ENCODE measurements at regions not wholly inside any gene's neighbourhood (a gene's known extent, or its start where the extent isn't known, plus 50 kb on each side); places are given as distances from the start of the nearest gene placed in this dataset.
A peak's percentile ranks its signal among the peaks of the same experiment; 100 is the strongest.
"Not testable (repeated sequence)": the region's sequence is repeated elsewhere in the genome, so short reads cannot be mapped to it uniquely, and the experiment has no call there.

DNA sequence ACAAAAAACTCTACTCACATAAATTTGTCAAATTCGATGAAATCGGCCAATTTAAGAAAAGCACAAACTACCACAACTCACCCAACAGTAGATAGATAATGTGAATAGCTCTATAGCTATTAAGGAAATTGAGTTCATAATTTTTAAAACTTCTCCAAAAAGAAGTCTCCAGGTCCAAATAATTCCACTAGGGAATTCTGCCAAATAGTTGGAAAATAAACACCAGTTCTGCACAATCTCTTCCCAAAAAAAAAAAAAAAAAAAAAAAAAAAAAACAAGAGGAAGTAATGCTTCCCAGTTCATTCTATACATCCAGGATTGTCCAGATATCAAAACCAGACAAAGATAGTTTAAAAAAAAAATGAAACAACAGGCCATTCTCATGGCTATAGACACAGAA lies 164.2 kb downstream of the POLR2M start:
- ATAC-seq, result no peak
- intact Hi-C loops (cut with DNase I), result no loop called here
- no peak for DNase-seq

DNA sequence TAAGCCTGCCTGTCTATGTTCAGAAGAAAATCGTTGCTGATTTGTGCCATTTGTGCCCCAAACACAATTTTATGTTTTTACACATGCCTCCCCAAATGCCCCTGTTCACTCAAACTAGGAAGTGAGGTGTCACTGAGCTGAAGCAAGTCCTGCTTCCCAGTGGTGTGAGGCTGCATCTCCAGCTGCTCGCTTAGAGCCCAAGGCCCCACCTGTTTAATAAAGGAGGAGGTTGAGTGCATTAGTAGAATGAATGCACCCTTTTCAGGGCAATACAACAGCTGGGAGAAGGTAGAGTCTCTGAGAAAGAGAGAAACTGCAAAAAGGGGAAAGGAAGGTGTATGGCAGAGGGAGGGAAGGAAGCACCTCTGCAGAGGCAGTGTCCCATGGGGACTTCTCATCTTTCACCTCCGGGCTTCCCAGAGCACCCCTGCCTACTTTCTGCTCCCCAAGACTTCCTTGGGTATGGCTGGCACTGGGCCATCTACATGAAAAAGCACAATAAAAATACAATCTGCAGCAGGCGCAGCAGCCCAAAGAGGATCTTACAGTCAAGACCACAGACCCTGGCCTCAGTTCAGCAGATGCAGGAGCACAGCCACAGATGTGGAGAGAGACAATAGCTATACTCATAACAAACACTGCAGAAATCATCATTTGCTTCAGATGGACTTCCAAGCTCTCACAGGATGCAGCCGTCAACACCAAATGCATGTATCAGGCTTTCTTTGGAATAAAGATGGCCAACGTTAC lies 165.9 kb downstream of the POLR2M start:
- DNase-seq (no peak), ATAC-seq (no peak)
- intact Hi-C loops (cut with DNase I), result no loop called here

DNA sequence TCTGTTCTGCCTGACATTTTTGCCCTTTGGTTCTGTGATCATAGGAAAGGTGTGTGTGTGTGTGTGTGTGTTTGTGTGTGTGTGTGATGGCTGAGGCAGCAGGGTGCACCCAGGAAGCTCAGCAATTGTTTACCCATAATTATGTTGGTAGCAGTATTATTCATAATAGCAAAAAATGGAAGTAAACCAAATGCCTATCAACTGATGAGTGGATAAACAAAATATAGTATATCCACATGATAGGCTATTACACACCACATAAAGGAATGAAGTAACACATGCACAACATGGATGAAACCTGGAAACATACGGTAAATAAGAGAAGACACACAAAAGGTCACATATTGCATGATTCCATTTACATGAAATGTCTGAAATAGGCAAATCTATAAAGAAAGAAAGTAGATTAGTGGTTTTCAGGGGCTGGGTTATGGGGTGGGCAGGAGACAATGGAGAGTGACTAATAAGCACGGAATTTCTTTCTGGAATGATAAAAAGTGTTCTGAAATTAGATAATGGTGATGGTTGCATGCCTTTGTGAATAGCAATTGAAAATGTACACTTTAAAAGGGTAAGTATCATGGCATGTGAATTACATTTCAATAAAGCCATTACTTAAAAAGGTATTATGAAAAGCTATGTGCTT lies 167.2 kb downstream of the POLR2M start:
- ATAC-seq (no peak), DNase-seq (no peak)
- intact Hi-C loops (cut with DNase I), result no loop called here

DNA sequence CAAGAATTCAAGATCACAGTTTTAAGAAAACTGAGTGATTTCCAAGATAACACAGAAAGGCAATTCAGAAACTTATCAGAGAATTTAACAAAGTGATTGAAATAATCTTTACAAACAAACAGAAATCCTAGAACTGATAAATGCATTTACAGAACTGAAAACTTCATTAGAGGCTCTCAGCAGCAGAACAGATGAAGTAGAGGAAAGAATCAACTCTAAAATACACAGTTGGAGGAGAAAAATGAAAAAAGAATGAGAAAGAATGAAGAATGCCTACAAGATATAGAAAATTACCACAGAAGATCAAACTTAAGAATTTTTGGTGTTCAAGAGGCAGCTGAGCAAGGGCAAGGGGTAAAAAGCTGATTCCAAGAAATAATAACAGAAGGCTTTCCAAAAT lies 168.8 kb downstream of the POLR2M start:
- DNase-seq (no peak), ATAC-seq (no peak)
- intact Hi-C loops (cut with DNase I), result no loop called here

DNA sequence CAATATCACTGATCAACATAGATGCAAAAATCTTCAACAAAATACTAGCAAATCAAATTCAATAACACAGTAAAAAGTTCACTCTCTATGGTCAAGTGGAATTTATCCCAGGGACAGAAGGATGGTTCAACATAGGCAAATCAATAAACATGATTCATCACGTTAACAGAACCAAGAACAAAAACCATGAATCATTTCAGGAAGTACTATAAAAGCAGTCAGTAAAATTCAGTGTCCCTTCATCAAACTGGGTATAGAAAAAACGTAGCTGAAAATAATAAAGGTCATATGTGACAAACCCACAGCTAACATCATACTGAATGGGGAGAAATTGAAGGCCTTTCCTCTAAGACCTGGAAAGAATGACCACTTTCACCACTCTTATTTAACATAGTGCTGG lies 172.1 kb downstream of the POLR2M start:
- ATAC-seq (no peak), DNase-seq (no peak)
- intact Hi-C loops (cut with DNase I), result no loop called here

DNA sequence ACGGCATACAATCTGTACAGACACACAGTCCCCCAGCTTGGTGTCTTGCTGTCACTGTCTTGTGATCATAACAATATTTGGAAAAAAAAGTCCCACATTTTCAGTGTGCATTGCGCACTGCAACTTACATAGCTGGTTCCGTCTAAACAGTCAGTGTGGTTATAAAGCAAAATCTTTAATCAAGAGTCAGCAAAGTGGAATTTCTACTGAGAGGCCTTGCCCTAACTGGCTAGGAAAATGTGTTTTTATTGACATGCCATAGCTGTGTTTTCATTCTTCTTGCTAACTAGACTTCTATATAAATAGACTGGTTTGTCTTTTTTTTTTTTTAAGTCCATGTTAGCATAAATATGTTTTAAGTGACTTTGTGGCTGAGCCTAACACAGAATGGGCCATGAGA lies 174.8 kb downstream of the POLR2M start:
- ATAC-seq, result no peak
- intact Hi-C loops (cut with DNase I), result no loop called here
- no peak for DNase-seq

DNA sequence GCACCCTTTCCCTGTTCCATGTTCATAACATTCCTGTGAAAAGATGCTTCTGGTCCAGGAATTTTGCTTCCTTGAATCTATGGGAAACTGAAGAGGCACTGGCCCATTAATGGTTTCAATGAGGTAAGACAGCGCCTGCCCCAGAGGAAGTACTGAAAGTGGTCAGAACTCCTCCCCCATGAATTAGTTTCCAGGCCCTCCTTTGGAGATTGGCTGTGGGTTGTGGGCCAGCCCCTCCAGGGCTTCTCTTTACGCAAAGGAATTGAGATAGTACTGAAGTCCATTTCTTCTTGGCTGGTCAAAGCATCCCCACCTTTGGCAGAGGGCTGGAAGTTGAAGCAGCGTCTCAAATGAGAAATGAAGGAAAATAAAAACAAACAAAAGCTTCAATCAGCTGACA lies 175.5 kb downstream of the POLR2M start:
- DNase-seq (no peak), ATAC-seq (no peak)
- intact Hi-C loops (cut with DNase I), result no loop called here

DNA sequence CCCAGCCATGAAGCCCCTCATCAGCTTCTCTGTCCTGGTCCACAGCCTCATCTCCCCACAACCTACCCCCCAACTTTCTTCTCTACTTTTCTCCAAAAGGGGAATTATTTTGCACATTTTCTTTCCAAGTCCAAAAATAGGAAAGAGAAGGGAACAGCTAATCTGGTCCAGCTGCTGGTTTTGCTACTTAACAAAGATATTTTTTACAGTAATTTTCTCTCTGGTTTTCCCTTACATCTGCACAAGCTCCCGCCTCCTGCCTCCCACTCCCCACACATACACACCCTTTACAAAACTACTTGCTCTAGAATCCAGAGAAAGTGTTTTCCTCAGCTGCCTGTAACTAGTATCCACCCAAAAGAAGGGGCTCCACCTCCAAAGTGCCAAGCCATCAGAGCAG lies 177.2 kb downstream of the POLR2M start:
- intact Hi-C loops (cut with DNase I), result no loop called here
- ATAC-seq (no peak), DNase-seq (no peak)

DNA sequence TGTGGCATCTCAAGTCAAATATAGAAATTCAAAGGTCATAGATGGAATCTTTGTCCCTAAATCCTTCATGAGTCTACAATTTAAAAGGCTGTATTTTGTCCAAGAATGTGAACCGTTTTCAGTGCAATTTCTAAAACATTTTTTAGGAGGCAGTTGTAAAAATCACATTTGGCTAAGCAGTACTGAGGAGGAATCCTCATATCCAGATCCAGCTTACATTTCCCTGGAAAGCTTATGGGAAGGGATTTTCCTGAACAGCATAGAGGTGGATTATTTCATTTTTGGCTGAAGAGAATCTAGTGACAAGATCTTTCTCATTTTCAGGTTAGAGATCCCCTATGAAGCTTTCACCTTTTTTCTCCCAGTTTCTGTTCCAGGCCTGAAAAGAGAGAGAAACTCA lies 178.4 kb downstream of the POLR2M start:
- no peak for DNase-seq
- intact Hi-C loops (cut with DNase I), result no loop called here
- ATAC-seq, result no peak

DNA sequence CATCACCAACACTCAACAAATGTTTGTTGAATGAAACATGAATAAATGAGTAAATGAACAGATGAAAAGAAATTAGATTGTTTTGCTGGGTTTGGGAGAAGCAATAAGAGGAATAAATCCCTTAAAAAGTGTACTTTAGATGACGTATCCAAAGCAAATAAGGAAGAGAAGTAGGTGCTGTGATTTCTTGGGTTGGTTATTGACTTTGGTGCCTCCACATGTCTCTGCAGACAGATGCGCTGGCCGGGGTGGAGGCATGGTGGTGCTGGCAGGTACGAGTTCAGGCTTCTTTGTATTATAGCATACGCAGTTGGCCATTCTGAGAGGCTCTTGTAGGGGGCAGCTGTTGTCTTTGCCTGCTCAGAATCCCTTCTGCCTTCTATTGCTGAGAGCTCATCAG lies 178.9 kb downstream of the POLR2M start:
- ATAC-seq, result no peak
- DNase-seq, result no peak
- intact Hi-C loops (cut with DNase I), result no loop called here

DNA sequence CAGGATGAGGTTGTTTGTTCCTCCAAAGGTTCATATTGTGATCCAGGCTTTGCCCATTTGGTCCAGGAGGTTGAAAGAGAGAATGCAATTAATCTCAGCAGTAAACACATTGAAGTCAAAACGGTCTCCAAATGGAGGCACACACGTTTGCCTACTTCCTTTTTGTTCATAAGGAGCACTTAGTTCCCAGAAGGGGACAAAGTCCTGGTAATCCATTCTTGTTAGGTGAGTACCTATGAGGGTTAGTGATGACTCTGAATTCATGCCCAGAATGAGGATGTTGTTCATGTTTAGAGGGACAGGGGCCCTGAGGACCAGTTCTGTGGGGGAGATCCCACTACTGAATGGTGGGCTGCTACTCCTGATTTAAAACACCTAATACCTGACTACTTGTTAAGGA lies 177.7 kb downstream of the ALDH1A2 start:
- intact Hi-C loops (cut with DNase I), result no loop called here
- DNase-seq, result no peak
- no peak for ATAC-seq

DNA sequence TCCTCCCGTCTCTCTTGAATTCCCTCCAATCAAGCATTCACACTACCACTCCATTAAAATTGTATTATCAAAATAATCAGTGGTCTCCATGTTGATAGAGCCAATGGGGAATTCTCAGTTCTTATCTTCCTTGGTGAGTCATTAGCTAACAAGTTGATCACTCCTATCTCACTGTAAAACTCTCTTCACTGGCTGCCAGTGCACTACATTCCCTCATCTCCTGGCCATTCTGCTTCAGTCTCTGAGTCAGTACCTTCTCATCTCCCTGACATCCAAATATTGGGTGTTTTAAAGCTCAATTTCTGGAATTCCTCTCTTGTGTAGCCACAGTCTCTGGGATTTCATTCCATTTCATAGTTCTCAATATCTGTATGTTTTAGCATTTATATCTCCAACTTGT lies 175.2 kb downstream of the ALDH1A2 start:
- ATAC-seq, result peak; percentile 61 to 69
- DNase-seq, result no peak
- intact Hi-C loops (cut with DNase I), result no loop called here

DNA sequence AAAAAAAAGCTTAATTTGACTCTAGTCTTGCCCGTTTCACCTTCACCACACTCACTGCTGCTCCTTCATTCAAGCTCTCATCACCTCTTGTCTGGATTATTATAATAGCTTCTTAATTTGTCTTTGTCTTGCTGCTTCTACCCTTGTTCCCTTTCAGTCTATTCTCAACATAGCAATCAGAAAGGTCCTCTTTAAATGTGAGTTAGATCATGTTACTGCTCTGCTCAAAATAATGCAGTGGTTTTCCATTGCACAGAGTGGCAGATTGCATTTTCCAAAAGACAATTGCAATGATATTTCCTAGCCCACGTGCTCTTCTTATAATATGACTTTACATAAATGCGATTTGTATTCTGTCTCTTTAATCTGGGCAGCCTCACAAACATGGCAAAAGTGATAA lies 174.6 kb downstream of the ALDH1A2 start:
- no peak for DNase-seq
- intact Hi-C loops (cut with DNase I), result no loop called here
- ATAC-seq, result no peak

DNA sequence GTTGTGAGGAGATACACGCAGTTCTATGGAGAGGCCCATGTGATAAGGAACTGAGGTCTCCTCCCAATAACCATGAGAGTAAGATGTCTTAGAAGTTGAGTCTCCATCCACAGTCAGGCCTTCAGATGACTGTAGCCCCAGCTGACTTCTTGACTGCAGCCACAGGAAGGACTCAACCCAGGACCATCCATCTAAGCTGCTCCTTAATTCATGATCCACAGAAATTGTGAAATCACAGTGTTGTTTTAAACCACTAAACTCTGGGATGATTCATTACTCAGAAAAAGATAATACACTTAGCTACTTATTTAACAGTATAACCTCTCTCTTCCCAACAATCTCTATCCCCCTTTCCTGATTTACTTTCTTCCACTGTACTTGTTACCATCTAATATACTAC lies 173.3 kb downstream of the ALDH1A2 start:
- intact Hi-C loops (cut with DNase I), result no loop called here
- ATAC-seq (no peak), DNase-seq (no peak)

DNA sequence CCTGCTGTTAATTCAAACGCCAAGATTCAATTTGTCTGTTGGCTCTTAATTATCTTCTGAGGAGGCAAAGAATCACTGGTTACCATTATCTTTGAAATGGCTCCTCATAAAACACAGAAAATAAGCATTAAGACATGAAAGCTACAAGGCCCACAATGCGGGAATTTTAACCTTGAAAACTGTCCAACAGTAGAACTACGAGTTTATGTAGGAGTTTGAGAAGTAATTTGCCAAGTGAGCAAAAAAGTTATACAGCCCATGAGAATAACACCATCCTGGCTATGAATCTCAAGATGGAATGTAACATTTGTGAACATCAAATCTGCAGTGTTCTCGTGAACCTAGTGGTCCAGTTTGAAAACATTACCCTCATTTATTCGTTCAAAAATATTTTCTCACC lies 172.5 kb downstream of the ALDH1A2 start:
- no peak for ATAC-seq
- intact Hi-C loops (cut with DNase I), result no loop called here
- no peak for DNase-seq

DNA sequence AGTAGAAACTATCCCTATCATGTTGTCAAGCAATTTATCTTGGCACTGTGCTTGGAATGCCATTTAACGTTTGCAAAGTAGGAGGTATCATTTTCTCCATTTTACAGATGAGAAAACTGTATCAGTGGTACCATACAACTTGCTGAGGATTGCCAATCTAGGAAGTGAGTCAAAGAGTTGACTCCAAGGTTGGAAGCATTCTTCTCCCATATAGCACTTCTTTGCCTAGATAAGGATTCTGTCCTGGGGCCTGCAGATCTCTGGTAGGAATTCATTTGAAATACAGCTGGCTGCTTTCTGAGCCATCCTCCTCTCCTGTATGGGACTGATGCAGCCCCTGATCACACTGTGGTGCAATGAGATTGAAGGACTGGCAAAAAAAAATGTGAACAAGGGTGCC lies 170.2 kb downstream of the ALDH1A2 start:
- intact Hi-C loops (cut with DNase I), result no loop called here
- ATAC-seq, result no peak
- no peak for DNase-seq

DNA sequence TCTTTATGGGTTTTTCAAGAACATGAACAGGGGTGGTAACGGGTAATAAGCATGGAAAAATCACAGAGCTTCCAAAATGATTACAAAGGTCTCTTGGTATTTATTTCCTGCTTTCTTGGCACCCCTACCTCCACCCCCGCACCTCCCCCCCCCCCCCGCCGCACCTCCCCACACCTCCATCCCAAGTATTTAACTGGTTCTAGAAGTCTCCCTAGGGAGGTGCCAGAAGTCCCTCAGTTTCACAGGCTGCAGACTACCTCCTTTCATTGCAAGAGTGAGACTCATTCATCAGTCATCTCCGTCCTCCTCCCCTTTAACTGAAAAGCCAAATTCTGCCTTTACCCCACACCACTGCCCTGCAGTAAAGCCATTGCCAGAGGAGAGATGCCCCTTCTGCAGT lies 169.4 kb downstream of the ALDH1A2 start:
- peak in 1 of 2 donors; percentile 80 for ATAC-seq
- intact Hi-C loops (cut with DNase I), result no loop called here
- no peak for DNase-seq

DNA sequence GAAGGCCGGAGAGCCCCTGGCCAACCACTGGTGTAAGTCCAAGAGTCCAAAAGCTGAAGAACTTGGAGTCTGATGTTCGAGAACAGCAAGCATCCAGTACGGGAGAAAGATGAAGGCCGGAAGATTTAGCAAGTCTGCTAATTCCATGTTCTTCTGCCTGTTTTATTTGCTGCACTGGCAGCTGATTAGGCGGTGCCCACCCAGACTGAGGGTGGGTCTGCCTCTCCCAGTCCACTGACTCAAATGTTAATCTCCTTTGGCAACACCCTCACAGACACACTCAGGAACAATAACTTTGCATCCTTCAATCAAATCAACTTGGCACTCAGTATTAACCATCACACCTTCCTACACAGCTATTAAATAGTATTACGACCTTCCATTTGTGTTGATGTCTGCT lies 168.6 kb downstream of the ALDH1A2 start:
- ATAC-seq; intact Hi-C loops (cut with DNase I); DNase-seq: not testable (repeated sequence)

DNA sequence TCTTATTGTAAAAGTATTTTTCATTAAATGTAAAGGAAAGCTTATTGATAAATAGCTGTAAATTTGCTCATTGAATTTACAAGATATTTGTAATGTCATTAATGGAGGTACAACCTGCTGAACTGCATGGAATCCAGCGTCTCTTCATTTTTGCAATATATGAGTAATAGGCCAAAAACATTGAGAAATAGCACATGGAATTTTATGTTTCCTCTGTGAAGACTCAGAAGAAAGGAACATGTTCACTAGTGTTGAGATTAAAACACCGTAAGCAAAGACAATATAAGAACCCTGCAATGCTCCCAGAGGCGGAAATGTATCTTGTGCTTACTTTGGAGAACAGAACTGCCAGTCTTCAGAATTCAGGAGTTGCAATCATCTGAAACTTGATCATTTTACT lies 167.6 kb downstream of the ALDH1A2 start:
- DNase-seq, result no peak
- ATAC-seq, result no peak
- intact Hi-C loops (cut with DNase I), result no loop called here

DNA sequence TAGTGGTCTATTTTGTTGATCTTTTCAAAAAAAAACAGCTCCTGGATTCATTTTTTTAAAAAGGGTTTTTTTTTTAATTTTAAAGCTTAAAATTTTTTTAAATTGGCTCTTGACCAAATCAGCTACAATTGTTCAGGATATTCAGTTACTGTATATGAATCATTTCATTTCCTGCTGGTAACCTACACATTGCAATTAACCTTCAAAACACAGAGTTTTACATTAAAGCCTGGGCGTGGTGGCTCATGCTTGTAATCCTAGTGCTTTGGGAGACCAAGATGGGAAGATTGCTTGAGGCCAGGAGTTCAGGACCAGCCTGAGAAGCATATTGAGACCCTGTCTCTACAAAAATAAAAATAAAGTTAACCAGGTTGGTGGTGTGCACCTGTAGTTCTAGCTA lies 163.4 kb downstream of the ALDH1A2 start:
- intact Hi-C loops (cut with DNase I), result no loop called here
- ATAC-seq, result no peak

More for the DNA sequence above, 163.4 kb downstream of the ALDH1A2 start:
- no peak for DNase-seq
